ENCODE measurements at regions not wholly inside any gene's neighbourhood (a gene's known extent, or its start where the extent isn't known, plus 50 kb on each side); places are given as distances from the start of the nearest gene placed in this dataset.

- TF ChIP-seq CTCF (IDR thresholded peaks at IDR 0.05) (no peak), TEAD4 (CRISPR knock-in tag; IDR thresholded peaks at IDR 0.05) (no peak), AFF4 (CRISPR knock-in tag; IDR thresholded peaks at IDR 0.05; ENCODE audit: borderline replicate concordance) (no peak), E2F4 (CRISPR knock-in tag; IDR thresholded peaks at IDR 0.05; ENCODE audit: borderline replicate concordance, low read depth) (no peak), HMGXB4 (CRISPR knock-in tag; IDR thresholded peaks at IDR 0.05) (no peak), FOXP4 (CRISPR knock-in tag; IDR thresholded peaks at IDR 0.05) (no peak), TP53 (CRISPR knock-in tag; IDR thresholded peaks at IDR 0.05) (no peak), ETV6 (CRISPR knock-in tag; IDR thresholded peaks at IDR 0.05) (no peak)
Measured at GRCh38 chr6:148195511-148195910, 147.1 kb upstream of the SASH1 start.
